HCT116 (cell line): ENCODE measurements at regions not wholly inside any gene's neighbourhood (a gene's known extent, or its start where the extent isn't known, plus 50 kb on each side); places are given as distances from the start of the nearest gene placed in this dataset.

Source experiments
- ATAC-seq: fragments of 200-7000 bp; cut with Tn5 transposase; 2 replicates; pipeline ENCODE4 v1.9.1; 2020; ENCODE audit warnings: mild to moderate bottlenecking, moderate library complexity
- BruUV-seq: library from RNA; stranded (reverse); fragments of 400-500 nt; replicated peaks from 2 replicates; lab custom pipeline; 2021; lab: Mats Ljungman, UMichigan
- CTCF ChIA-PET: fragments of 300-600 bp; sonication (Branson Sonifier 250); formaldehyde crosslinking; loops from one replicate; lab custom pipeline; 2021; ENCODE audit warnings: antibody characterized with exemption; lab: Charles Lee
- POLR2A ChIA-PET: fragments of 300-600, 350-600 bp; sonication (Branson Sonifier 250); formaldehyde crosslinking; loops from one replicate; lab custom pipeline; 2021; ENCODE audit warnings: antibody characterized with exemption; lab: Charles Lee
- RAD21 ChIA-PET, 2 experiments: fragments of 300-600 bp; sonication (Branson Sonifier 250); formaldehyde crosslinking; loops; one replicate each; lab custom pipeline; 2023; ENCODE audit warnings: low total read pairs in 2 of 2; ENCODE audit not compliant: uncharacterized antibody in 2 of 2, unreplicated experiment in 2 of 2, low non-redundant PET in 1 of 2; lab: Charles Lee
- DNase-seq: peaks from one replicate; pipeline ENCODE4 v3.0.0-alpha.2; 2010; ENCODE audit warnings: low read depth, low spot score
- H2AFZ ChIP-seq: fragments of 200-600 bp; shearing (Covaris generic), sonication (generic); 2 replicates; pipeline ENCODE4 v1.6.1; 2017; ENCODE audit warnings: low read depth, mixed run types, mixed read lengths, antibody characterized with exemption, low read length; ENCODE audit not compliant: poor library complexity, severe bottlenecking
- H3K27ac ChIP-seq: 2 replicates; pipeline ENCODE4 v1.5.1; 2012; ENCODE audit warnings: low read depth, low read length
- H3K27me3 ChIP-seq: fragments of 200-600 bp; sonication (generic); 2 replicates; pipeline ENCODE4 v1.6.1; 2016; ENCODE audit warnings: mixed run types, low read length, mixed read lengths; ENCODE audit not compliant: insufficient read depth
- H3K36me3 ChIP-seq, 2 experiments: fragments of 200-500 bp in 1 of 2; fragments of 200-600 bp in 1 of 2; sonication (Bioruptor generic) in 1 of 2; sonication (generic) in 1 of 2; 2 replicates each; pipeline versions ENCODE4 v1.5.1 to v1.6.1; 2014 to 2016; ENCODE audit warnings: low read length in 2 of 2, inconsistent platforms in 1 of 2, mixed read lengths in 1 of 2, mixed run types in 1 of 2; ENCODE audit not compliant: insufficient read depth in 2 of 2, control insufficient read depth in 1 of 2
- H3K4me1 ChIP-seq, 2 experiments: fragments of 200-600 bp in 1 of 2; sonication (generic) in 1 of 2; 2 replicates each; pipeline versions ENCODE4 v1.5.1 to v1.6.1; 2012 to 2017; ENCODE audit warnings: low read length in 2 of 2, inconsistent platforms in 1 of 2, mild to moderate bottlenecking in 1 of 2, mixed read lengths in 1 of 2, mixed run types in 1 of 2, moderate library complexity in 1 of 2; ENCODE audit not compliant: insufficient read depth in 2 of 2, control insufficient read depth in 1 of 2
- H3K4me2 ChIP-seq: fragments of 200-600 bp; sonication (generic); 2 replicates; pipeline ENCODE4 v1.6.1; 2017; ENCODE audit warnings: mixed run types, low read length, mixed read lengths
- H3K4me3 ChIP-seq, 2 experiments: fragments of 200-600 bp in 1 of 2; sonication (generic) in 1 of 2; replicated peaks in 1 of 2; 2 replicates each; pipeline ENCODE4 v1.5.1; 2011 to 2016; ENCODE audit warnings: low read length in 2 of 2, control low read depth in 1 of 2, low read depth in 1 of 2, mild to moderate bottlenecking in 1 of 2, mixed read lengths in 1 of 2, mixed run types in 1 of 2
- H3K79me2 ChIP-seq: fragments of 200-600 bp; sonication (generic); 2 replicates; pipeline ENCODE4 v1.6.1; 2017; ENCODE audit warnings: mild to moderate bottlenecking, mixed run types, low read length, moderate library complexity, mixed read lengths; ENCODE audit not compliant: insufficient read depth
- H3K9ac ChIP-seq: fragments of 200-600 bp; sonication (generic); 2 replicates; pipeline ENCODE4 v1.6.1; 2016; ENCODE audit warnings: low read length, mixed read lengths
- H3K9me2 ChIP-seq: fragments of 200-600 bp; sonication (generic), shearing (Covaris generic); 2 replicates; pipeline ENCODE4 v1.6.1; 2017; ENCODE audit warnings: mixed run types, mild to moderate bottlenecking, moderate library complexity; ENCODE audit not compliant: insufficient read depth
- H3K9me3 ChIP-seq, 2 experiments: fragments of 200-500 bp in 1 of 2; fragments of 200-600 bp in 1 of 2; sonication (Bioruptor generic) in 1 of 2; sonication (generic) in 1 of 2; 2 replicates each; pipeline ENCODE4 v1.6.1; 2014 to 2017; ENCODE audit warnings: low read length in 2 of 2, mixed read lengths in 2 of 2, inconsistent platforms in 1 of 2, low read depth in 1 of 2, mild to moderate bottlenecking in 1 of 2, mixed run types in 1 of 2, moderate library complexity in 1 of 2; ENCODE audit not compliant: control insufficient read depth in 1 of 2, insufficient read depth in 1 of 2
- H4K20me1 ChIP-seq: fragments of 200-600 bp; sonication (generic), shearing (Covaris generic); 2 replicates; pipeline ENCODE4 v1.6.1; 2017; ENCODE audit warnings: mixed run types, mild to moderate bottlenecking, moderate library complexity; ENCODE audit not compliant: insufficient read depth
- CBX3 ChIP-seq: IDR thresholded peaks from 2 replicates; pipeline ENCODE4 v1.6.1; 2012; ENCODE audit warnings: low read depth
- CEBPB ChIP-seq: IDR thresholded peaks from 2 replicates; pipeline ENCODE4 v1.6.1; 2012; ENCODE audit warnings: low read depth
- EGR1 ChIP-seq: IDR thresholded peaks from 2 replicates; pipeline ENCODE4 v1.6.1; 2012; ENCODE audit warnings: low read depth
- EZH2phosphoT487 ChIP-seq: fragments of 200-600 bp; IDR thresholded peaks from 2 replicates; pipeline ENCODE4 v1.6.1; 2018; ENCODE audit warnings: antibody characterized with exemption, borderline replicate concordance
- FOSL1 ChIP-seq: IDR thresholded peaks from 2 replicates; pipeline ENCODE4 v1.6.1; 2012; ENCODE audit warnings: low read depth
- JUND ChIP-seq: IDR thresholded peaks from 2 replicates; pipeline ENCODE4 v1.6.1; 2012
- RAD21 ChIP-seq: IDR thresholded peaks from 2 replicates; pipeline ENCODE4 v1.6.1; 2012; ENCODE audit warnings: low read depth, mild to moderate bottlenecking
- SIN3A ChIP-seq: IDR thresholded peaks from 2 replicates; pipeline ENCODE4 v1.6.1; 2012; ENCODE audit warnings: low read depth
- SRF ChIP-seq: IDR thresholded peaks from 2 replicates; pipeline ENCODE4 v1.6.1; 2012; ENCODE audit warnings: low read depth
- TCF7L2 ChIP-seq: IDR thresholded peaks from 2 replicates; pipeline ENCODE4 v1.7.0; 2011; ENCODE audit warnings: borderline replicate concordance, inconsistent platforms; ENCODE audit not compliant: insufficient read depth, insufficient read length; ENCODE audit errors: extremely low read depth
- YY1 ChIP-seq: IDR thresholded peaks from 2 replicates; pipeline ENCODE4 v1.6.1; 2011; ENCODE audit warnings: low read length, low read depth, moderate library complexity, mild to moderate bottlenecking; ENCODE audit not compliant: insufficient replicate concordance; ENCODE audit errors: extremely low read depth
- ZFX ChIP-seq: fragments of 450-650 bp; IDR thresholded peaks from 2 replicates; pipeline ENCODE4 v1.6.1; 2017
- ZNF274 ChIP-seq: fragments of 200-500 bp; sonication (Bioruptor generic); IDR thresholded peaks from 2 replicates; pipeline ENCODE4 v1.6.1; 2014; ENCODE audit warnings: mild to moderate bottlenecking, low read depth, low read length, inconsistent platforms
- intact Hi-C: fragments of 100-400 bp; cut with micrococcal nuclease; formaldehyde crosslinking; loops from 2 replicates; pipeline ENCODE4 v1.10.0; 2022
- TF ChIP-seq, protein P1 (sequence below): IDR thresholded peaks from 2 replicates; pipeline ENCODE4 v1.6.1; 2012; ENCODE audit warnings: low read depth
- TF ChIP-seq, protein P2 (sequence below), 3 experiments: fragments of 200-600 bp in 1 of 3; sonication (generic) in 1 of 3; IDR thresholded peaks in 2 of 3; conservative IDR thresholded peaks in 1 of 3; 2 replicates each; pipeline ENCODE4 v1.5.1; 2012 to 2017; ENCODE audit warnings: low read depth in 2 of 3, low read length in 2 of 3, antibody characterized with exemption in 1 of 3, borderline replicate concordance in 1 of 3, control low read depth in 1 of 3, mild to moderate bottlenecking in 1 of 3, mixed read lengths in 1 of 3, mixed run types in 1 of 3, moderate library complexity in 1 of 3; ENCODE audit not compliant: insufficient read depth in 1 of 3
- TF ChIP-seq, protein P3 (sequence below): IDR thresholded peaks from 2 replicates; pipeline ENCODE4 v1.6.1; 2012

DNA sequence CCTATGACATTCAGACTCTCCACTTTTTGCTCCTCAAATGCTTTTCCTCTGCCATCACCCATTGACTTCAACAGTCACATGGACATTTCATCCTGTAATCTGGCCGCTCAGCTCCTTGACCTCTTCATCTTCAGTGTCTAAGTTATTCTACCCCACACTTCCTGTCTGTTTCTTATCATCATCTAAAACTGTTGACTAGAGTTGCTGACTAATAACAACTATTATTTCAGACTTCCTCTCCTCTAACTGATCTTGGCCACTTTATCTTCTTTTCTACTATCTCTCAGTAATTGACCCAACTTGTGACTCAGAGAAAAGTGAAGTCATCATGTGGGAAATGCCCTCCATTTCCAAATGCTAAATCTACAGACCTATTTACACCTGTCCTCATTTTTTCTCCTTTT lies 254.7 kb upstream of the TRPC7 start:
- no TSS peak for BruUV-seq
- no peak overlapping the region for H3K27ac ChIP-seq
- CTCF ChIA-PET: no interaction called here

More for the DNA sequence above, 254.7 kb upstream of the TRPC7 start:
- no peak for ATAC-seq
- DNase-seq: no peak
- Histone ChIP-seq H3K79me2 (no peaks in the 10 kb centered on the region), H3K9me2 (no peaks in the 10 kb centered on the region), H3K4me3 (no peak overlapping the region), H3K9me3 (no peaks in the 10 kb centered on the region), H2AFZ (no peak overlapping the region), H4K20me1 (no peaks in the 10 kb centered on the region), H3K27me3 (0 out of 2 replicates have a peak, but pooled peaks cover 3% of the 10 kb centered on the region), H3K9ac (no peak overlapping the region), H3K4me2 (no peak overlapping the region), H3K36me3 (no peaks in the 10 kb centered on the region), H3K4me1 (no peaks in the 10 kb centered on the region)
- RAD21 ChIA-PET: no interaction called here
- TF ChIP-seq ZFX (no peak), JUND (no peak), CBX3 (no peak), FOSL1 (no peak), ZNF274 (no peak), SIN3A (no peak), EGR1 (no peak), EZH2phosphoT487 (no peak), SRF (no peak), TCF7L2 (no peak), YY1 (no peak), CEBPB (no peak), RAD21 (no peak)
- TF ChIP-seq, protein P1, sequence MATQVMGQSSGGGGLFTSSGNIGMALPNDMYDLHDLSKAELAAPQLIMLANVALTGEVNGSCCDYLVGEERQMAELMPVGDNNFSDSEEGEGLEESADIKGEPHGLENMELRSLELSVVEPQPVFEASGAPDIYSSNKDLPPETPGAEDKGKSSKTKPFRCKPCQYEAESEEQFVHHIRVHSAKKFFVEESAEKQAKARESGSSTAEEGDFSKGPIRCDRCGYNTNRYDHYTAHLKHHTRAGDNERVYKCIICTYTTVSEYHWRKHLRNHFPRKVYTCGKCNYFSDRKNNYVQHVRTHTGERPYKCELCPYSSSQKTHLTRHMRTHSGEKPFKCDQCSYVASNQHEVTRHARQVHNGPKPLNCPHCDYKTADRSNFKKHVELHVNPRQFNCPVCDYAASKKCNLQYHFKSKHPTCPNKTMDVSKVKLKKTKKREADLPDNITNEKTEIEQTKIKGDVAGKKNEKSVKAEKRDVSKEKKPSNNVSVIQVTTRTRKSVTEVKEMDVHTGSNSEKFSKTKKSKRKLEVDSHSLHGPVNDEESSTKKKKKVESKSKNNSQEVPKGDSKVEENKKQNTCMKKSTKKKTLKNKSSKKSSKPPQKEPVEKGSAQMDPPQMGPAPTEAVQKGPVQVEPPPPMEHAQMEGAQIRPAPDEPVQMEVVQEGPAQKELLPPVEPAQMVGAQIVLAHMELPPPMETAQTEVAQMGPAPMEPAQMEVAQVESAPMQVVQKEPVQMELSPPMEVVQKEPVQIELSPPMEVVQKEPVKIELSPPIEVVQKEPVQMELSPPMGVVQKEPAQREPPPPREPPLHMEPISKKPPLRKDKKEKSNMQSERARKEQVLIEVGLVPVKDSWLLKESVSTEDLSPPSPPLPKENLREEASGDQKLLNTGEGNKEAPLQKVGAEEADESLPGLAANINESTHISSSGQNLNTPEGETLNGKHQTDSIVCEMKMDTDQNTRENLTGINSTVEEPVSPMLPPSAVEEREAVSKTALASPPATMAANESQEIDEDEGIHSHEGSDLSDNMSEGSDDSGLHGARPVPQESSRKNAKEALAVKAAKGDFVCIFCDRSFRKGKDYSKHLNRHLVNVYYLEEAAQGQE: no peak
- TF ChIP-seq, protein P2, sequence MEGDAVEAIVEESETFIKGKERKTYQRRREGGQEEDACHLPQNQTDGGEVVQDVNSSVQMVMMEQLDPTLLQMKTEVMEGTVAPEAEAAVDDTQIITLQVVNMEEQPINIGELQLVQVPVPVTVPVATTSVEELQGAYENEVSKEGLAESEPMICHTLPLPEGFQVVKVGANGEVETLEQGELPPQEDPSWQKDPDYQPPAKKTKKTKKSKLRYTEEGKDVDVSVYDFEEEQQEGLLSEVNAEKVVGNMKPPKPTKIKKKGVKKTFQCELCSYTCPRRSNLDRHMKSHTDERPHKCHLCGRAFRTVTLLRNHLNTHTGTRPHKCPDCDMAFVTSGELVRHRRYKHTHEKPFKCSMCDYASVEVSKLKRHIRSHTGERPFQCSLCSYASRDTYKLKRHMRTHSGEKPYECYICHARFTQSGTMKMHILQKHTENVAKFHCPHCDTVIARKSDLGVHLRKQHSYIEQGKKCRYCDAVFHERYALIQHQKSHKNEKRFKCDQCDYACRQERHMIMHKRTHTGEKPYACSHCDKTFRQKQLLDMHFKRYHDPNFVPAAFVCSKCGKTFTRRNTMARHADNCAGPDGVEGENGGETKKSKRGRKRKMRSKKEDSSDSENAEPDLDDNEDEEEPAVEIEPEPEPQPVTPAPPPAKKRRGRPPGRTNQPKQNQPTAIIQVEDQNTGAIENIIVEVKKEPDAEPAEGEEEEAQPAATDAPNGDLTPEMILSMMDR (IDR thresholded peaks at IDR 0.05 in 2 of 3, conservative IDR thresholded peaks at IDR 0.05 in 1 of 3; ENCODE audit: borderline replicate concordance in 1 of 3, insufficient read depth in 1 of 3, low read depth in 2 of 3, low read length in 2 of 3): no peak
- TF ChIP-seq, protein P3, sequence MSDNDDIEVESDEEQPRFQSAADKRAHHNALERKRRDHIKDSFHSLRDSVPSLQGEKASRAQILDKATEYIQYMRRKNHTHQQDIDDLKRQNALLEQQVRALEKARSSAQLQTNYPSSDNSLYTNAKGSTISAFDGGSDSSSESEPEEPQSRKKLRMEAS: no peak
- POLR2A ChIA-PET: no interaction called here
- intact Hi-C loops: no loop called here
